OCI-LY3 (cell line): ENCODE measurements at regions not wholly inside any gene's neighbourhood (a gene's known extent, or its start where the extent isn't known, plus 50 kb on each side); places are given as distances from the start of the nearest gene placed in this dataset.

Experiments used
- H2AFZ ChIP-seq: fragments of 200-600, 300-600 bp; shearing (Covaris generic); 2 replicates; pipeline ENCODE4 v1.6.0; 2014; ENCODE audit warnings: antibody characterized with exemption, low read depth, low read length
- H3K27ac ChIP-seq: fragments of 200-600, 300-600 bp; sonication (generic); 2 replicates; pipeline ENCODE4 v1.5.1; 2014; ENCODE audit warnings: mild to moderate bottlenecking, low read length, moderate library complexity, mixed read lengths
- H3K27me3 ChIP-seq: fragments of 200-600, 300-600 bp; sonication (generic); 2 replicates; pipeline ENCODE4 v1.6.1; 2014; ENCODE audit warnings: low read depth, low read length, mixed read lengths
- H3K36me3 ChIP-seq: fragments of 200-600, 300-600 bp; sonication (generic); replicated peaks from 2 replicates; pipeline ENCODE3; 2014; ENCODE audit warnings: low read depth, low read length, mixed read lengths
- H3K4me1 ChIP-seq: fragments of 300-600, 200-600 bp; sonication (generic); 2 replicates; pipeline ENCODE4 v1.6.1; 2014; ENCODE audit warnings: low read length, mixed read lengths
- H3K4me2 ChIP-seq: fragments of 200-600, 300-600 bp; sonication (generic); 2 replicates; pipeline ENCODE4 v1.6.1; 2014; ENCODE audit warnings: low read length, mixed read lengths
- H3K4me3 ChIP-seq: fragments of 300-600, 200-600 bp; sonication (generic); 2 replicates; pipeline ENCODE4 v1.5.1; 2014; ENCODE audit warnings: antibody characterized with exemption, mild to moderate bottlenecking, low read length, moderate library complexity
- H3K79me2 ChIP-seq: fragments of 300-600, 200-600 bp; shearing (Covaris generic); 2 replicates; pipeline ENCODE4 v1.6.1; 2014; ENCODE audit warnings: mild to moderate bottlenecking, low read length, mixed read lengths
- H3K9ac ChIP-seq: fragments of 300-600, 200-600 bp; shearing (Covaris generic); 2 replicates; pipeline ENCODE4 v1.6.0; 2014; ENCODE audit warnings: mild to moderate bottlenecking, low read length, moderate library complexity
- H3K9me3 ChIP-seq: fragments of 200-600, 300-600 bp; shearing (Covaris generic); 2 replicates; pipeline ENCODE4 v1.6.1; 2014; ENCODE audit warnings: low read length, mixed read lengths; ENCODE audit not compliant: insufficient read depth
- H4K20me1 ChIP-seq: fragments of 200-600, 300-600 bp; sonication (generic); 2 replicates; pipeline ENCODE4 v1.6.1; 2016; ENCODE audit warnings: low read length, mixed read lengths; ENCODE audit not compliant: insufficient read depth
- CTCF ChIP-seq: fragments of 200-600, 300-600 bp; sonication (generic); IDR thresholded peaks from 2 replicates; pipeline ENCODE4 v1.5.1; 2014; ENCODE audit warnings: antibody characterized with exemption, low read length, low read depth
- EZH2phosphoT487 ChIP-seq: fragments of 200-600 bp; shearing (Covaris generic); IDR thresholded peaks from 2 replicates; pipeline ENCODE4 v1.6.1; 2018; ENCODE audit warnings: antibody characterized with exemption, mixed run types, low read depth

- no peak overlapping the region for H3K9ac ChIP-seq
- H4K20me1 ChIP-seq = no peaks in the 10 kb centered on the region
- H3K79me2 ChIP-seq = no peaks in the 10 kb centered on the region
- TF ChIP-seq CTCF = no peak
- no peak overlapping the region for H2AFZ ChIP-seq
- H3K4me1 ChIP-seq = no peaks in the 10 kb centered on the region
- H3K4me3 ChIP-seq = no peak overlapping the region
- no peaks in the 10 kb centered on the region for H3K9me3 ChIP-seq
- H3K36me3 ChIP-seq = no peaks in the 10 kb centered on the region
- H3K4me2 ChIP-seq = no peak overlapping the region
- no peak overlapping the region for H3K27ac ChIP-seq
- no peaks in the 10 kb centered on the region; the same call in 1 of the 2 replicates for H3K27me3 ChIP-seq
These were observed 222.6 kb downstream of the MEF2C start for GRCh38 chr5:88660264-88660946.

- no peak overlapping the region for H3K9ac ChIP-seq
- H4K20me1 ChIP-seq = no peaks in the 10 kb centered on the region
- no peak overlapping the region for H2AFZ ChIP-seq
- H3K27ac ChIP-seq = no peak overlapping the region
- TF ChIP-seq CTCF (no peak), EZH2phosphoT487 (no peak)
- no peaks in the 10 kb centered on the region for H3K79me2 ChIP-seq
- H3K36me3 ChIP-seq = no peaks in the 10 kb centered on the region
- no peaks in the 10 kb centered on the region; the same call in 1 of the 2 replicates for H3K27me3 ChIP-seq
- H3K4me3 ChIP-seq = no peak overlapping the region
- H3K4me1 ChIP-seq = no peaks in the 10 kb centered on the region
- H3K4me2 ChIP-seq = no peak overlapping the region
- H3K9me3 ChIP-seq = no peaks in the 10 kb centered on the region
These were observed 223.3 kb downstream of the MEF2C start for GRCh38 chr5:88659529-88660263.

- H3K4me3 ChIP-seq = no peak overlapping the region
These were observed 224.1 kb downstream of the MEF2C start for GRCh38 chr5:88658886-88659285.

More at GRCh38 chr5:88658886-88659285, 224.1 kb downstream of the MEF2C start:
- no peaks in the 10 kb centered on the region for H3K4me1 ChIP-seq
- H3K4me2 ChIP-seq = no peak overlapping the region
- H3K27me3 ChIP-seq = no peaks in the 10 kb centered on the region; the same call in 1 of the 2 replicates
- H3K36me3 ChIP-seq = no peaks in the 10 kb centered on the region
- no peak overlapping the region for H2AFZ ChIP-seq
- no peaks in the 10 kb centered on the region for H3K9me3 ChIP-seq
- no peaks in the 10 kb centered on the region for H3K79me2 ChIP-seq
- H3K9ac ChIP-seq = no peak overlapping the region
- TF ChIP-seq EZH2phosphoT487 = no peak
- TF ChIP-seq CTCF = no peak
- no peak overlapping the region for H3K27ac ChIP-seq
- no peaks in the 10 kb centered on the region for H4K20me1 ChIP-seq
